Vagina (tissue), 2 donors: ENCODE measurements at regions not wholly inside any gene's neighbourhood (a gene's known extent, or its start where the extent isn't known, plus 50 kb on each side); places are given as distances from the start of the nearest gene placed in this dataset.

Experiments
- CTCF ChIP-seq, 3 experiments: fragments of 450-650 bp in 2 of 3; fragments of 200-600 bp in 1 of 3; sonication (generic) in 1 of 3; IDR thresholded peaks; one replicate each; pipeline ENCODE4 v1.5.1; 2017 to 2019; ENCODE audit warnings: antibody characterized with exemption in 3 of 3, mild to moderate bottlenecking in 2 of 3, moderate library complexity in 2 of 3
- POLR2A ChIP-seq, 2 donors: fragments of 450-650 bp; IDR thresholded peaks; one replicate each; pipeline ENCODE4 v1.6.1; 2017; ENCODE audit warnings: antibody characterized with exemption in 2 of 2, mild to moderate bottlenecking in 2 of 2, moderate library complexity in 2 of 2

- TF ChIP-seq CTCF (IDR thresholded peaks at IDR 0.05) (no peak), POLR2A (IDR thresholded peaks at IDR 0.05) (no peak)
Measured at GRCh38 chr5:91635950-91636734, 253.0 kb upstream of the ARRDC3 start.
